Hematopoietic multipotent progenitor cell (in vitro differentiated cells): ENCODE measurements at regions not wholly inside any gene's neighbourhood (a gene's known extent, or its start where the extent isn't known, plus 50 kb on each side); places are given as distances from the start of the nearest gene placed in this dataset.

Experiments used
- DNase-seq, 3 donors: peaks; one replicate each; pipeline ENCODE4 v3.0.0-alpha.2; 2011 to 2015; ENCODE audit warnings: low read depth in 2 of 3, low spot score in 2 of 3

DNA sequence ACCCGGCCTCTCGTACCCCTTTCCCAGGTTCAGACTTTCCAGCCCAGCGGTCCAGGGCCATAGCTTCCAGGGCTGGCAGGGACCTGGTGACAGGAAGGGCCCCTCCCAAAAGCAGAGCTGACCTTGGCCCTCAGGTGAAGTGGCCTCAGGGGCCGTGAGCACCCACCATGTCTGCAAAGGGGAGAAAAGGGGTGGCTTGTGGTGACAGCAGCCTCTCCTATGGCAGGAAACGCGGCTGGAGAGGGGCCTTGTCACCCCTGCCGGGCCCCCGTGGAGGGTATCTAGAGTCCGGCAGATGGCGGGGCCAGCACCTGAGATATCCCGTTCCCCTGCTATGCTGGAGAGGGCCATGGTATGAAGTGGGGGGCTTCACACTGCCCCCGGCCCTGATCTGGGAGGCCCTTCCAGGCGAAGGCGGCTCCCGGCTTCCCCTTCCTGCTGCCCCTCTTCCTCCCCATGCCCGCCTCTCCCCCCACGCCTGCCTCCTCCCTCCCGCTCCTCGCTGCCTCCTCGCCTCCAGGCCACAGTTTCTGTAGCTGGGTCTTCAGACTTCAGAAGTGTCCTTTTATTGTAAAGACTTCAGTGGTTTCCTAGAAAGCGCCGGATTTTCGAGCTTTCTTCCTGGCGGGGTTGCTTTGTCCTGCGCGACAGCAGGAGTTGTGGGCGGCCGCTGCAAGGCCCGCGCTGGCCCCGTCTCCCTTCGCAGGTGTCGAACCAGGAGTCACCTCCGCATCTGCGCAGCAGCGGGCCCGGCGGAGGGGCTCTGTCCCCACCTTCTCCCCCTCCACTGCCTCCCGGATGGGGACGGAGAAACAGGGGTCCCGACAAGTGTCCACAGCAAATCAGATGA lies 240.5 kb upstream of the MYT1L start:
- DNase-seq = no peak

DNA sequence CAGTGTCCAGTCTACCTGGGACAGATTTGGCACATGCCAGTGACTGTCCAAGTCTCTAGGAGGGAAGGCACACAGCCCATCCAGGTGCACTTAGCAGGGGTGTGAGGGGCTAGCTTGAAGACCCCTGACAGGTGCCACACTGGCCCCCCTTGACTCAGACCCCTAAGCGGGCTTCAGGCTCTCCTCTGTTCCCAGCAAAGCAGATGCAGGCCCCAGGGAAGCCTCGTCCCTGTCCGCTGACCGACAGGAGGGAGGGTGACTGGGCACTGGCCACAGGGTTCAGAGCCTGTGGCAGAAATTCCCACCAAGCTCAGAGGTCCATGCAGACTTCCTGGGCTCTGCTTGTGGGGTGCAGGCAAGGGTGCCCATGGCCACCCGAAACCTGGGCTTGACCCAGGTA lies 239.8 kb upstream of the MYT1L start:
- no peak for DNase-seq

DNA sequence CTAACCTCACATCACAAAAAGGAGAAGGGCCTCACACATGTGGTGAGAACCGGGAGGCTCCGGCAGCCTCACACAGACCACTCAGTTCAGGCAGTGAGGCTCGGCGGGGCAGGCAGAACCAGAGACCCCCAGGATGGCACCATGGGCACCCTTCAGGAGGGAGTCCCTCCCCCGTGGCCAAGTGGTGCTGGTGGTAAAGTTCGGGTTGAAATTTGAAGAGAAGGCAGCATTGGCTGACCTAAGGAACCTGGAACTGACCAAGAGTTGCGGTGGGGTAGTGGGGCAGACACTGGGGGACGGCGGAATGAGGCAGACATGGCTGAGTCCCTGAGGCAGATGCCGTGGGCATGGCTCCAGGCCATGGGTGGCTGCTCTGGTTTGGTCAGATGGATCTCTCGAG lies 239.3 kb upstream of the MYT1L start:
- DNase-seq = no peak

DNA sequence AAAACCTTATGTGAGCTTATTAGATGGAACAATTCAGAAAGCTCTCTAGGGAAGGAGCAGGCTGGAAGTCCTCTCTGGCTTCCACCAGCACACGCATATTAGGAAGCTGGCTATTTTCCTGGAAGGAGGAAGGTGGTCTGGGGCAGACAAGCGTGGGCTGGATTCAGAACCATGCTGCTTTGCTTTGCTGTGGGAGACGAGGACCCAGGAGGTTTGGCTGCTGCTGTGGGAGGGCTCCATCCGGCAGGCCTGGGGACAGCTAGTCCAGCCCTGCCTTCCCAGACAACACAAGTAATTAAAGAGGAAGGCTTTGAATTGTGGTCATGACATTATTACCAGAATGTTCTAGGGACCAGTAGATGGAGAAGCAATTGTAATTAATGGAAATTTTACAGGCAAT lies 238.8 kb upstream of the MYT1L start:
- DNase-seq = no peak

DNA sequence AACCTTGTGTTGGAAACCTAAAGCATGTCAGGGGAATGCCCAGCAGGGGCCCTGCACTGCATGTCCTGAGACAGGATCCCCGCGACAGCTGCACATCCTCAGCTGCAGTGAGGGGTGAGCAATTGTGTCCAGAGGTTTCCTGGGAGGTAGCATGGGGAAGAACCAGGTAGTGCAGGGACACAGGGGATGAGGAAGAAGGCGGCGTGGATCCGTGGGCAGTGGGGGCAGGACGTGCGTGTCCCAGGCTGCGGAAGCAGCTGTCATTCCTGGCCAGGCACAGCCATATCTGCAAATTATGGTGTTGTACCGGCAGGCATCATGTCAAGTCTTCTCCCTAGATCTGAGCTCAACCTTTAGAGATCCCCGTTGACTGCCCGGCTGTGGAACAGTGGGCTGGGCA lies 238.2 kb upstream of the MYT1L start:
- DNase-seq = no peak

DNA sequence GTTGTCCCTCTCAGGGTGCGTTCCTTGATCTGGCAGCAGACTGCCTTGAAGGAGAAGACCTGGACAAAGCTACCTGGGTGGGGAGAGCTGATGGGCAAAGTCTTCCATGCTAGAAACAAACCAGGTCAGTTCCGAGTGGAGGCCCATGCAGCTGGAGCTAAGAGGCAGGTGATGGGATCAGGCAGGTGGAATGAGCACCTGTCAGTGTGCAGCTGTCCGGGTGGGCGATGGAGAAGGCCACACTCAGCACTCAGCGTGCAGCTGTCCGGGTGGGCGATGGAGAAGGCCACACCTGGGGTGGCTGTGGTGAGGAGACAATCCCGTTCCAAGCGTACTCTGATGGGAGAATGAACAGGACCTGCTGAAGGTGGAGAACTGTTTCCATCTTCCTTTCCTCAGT lies 237.3 kb upstream of the MYT1L start:
- DNase-seq = no peak

DNA sequence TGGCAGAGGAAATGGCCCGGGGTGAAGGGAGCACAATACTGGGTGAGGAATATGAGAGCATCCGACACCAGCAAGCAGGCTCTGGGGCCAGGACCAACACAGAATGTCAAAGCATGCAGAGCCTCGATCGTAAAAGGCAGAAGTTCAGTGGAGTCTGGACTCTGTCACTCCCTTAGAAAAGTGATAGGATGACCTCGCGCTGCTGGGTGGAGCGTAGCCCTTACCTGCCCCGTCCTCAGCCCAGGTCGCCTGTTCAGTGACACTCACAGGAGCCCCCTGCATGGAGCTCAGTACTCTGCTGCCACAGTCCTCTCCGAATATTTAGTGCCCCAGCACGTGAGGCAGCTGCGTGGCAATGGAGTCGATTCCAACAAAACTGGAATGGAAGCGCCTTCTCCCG lies 236.7 kb upstream of the MYT1L start:
- DNase-seq = no peak

DNA sequence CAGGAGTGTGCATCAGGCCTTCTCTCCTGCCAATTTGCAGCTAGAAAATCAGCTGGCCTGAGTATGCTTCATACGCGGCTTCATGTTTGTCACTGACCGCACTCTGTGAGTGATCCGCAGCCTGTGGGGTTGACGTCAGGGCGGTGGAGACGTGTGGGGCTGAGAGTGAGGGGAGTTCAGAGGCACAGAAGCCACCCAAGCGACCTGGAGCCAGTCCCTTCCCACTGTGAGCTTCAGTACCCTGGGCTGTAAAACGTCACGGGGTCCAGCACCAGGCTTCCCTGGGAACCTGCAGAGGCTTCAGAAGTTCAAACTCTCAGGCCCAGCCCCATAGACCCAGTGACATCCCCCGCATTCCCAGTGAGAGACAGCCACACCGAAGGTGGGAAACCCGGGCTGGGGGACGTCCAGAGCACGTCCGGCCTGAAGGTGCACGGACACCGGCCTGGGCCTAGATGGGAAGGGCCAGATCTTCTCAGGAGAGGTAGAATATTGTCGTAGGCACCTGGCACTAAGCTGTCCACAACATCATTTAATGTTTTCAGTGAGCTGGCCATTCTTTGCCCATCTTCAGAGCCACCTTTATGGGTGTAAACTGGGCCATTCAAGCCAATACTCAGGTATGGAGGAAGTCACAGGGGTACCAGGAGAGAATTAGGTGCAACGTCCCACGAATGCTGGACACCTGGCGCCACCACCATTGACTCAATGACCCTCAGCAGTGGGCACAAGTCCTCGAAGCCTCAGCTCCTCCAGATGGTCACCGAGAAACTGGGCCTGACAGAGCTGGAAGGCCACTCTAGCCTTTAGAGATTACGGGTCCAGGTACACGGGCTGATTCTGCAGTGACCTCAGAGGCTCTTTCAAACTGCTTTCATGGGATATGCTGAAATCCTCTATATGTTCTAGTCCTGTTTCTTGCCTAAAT lies 235.6 kb upstream of the MYT1L start:
- no peak for DNase-seq

DNA sequence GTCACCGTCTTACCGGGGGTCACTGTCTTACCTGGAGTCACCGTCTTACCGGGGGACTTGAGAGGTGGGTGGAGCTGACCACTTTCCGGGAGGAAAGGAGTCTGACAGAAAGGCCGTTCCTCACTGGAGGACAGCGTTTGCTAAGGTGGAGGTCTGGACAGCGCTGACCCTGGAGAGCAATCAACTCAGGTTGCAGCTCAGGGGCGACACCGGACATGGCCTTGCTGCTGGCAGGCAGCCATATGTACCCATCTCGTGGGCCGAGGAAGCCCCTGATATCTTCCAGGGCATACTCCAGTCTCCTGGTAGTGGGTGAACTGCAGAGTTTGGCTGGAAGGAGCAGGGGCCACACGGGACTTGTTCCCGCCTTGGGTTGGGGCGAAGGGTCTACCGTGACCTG lies 234.6 kb upstream of the MYT1L start:
- DNase-seq = no peak

DNA sequence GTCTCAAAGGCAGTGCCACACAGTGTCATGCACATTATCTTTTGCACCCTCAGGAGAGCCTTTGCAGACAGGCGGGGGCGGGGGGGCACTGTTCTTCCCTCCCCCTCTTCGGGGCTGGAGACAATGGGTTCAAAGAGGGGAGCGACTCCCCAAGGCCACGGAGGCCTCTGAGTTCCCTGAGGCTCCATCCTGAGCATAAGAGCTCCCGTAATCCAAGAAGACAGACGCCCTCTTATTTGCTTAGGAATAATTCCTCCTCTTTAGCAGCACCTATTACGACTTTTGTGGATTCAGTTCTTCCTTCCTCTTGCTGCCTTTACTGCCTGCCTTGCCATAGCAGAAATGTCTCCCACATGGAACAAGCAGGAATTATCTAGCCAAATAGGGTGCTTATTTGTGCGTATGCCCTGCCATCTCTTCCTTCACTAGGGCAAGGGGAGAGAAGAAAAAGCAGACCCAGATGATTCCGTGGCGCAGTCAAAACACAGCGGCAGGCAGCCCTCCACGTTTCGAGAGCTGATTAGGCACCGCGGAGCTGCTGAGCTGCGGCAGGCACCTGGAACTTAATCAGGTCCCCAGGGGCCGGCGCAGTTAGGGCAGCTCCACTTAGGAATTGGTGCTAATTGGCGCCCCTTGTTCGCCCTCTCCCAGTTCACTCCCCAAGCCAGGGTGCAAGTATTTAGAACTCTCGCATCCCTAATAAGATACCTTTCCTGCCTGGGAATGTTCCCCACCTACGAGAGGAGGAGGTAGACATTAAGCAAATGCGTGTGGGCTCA lies 233.4 kb upstream of the MYT1L start:
- DNase-seq = no peak

DNA sequence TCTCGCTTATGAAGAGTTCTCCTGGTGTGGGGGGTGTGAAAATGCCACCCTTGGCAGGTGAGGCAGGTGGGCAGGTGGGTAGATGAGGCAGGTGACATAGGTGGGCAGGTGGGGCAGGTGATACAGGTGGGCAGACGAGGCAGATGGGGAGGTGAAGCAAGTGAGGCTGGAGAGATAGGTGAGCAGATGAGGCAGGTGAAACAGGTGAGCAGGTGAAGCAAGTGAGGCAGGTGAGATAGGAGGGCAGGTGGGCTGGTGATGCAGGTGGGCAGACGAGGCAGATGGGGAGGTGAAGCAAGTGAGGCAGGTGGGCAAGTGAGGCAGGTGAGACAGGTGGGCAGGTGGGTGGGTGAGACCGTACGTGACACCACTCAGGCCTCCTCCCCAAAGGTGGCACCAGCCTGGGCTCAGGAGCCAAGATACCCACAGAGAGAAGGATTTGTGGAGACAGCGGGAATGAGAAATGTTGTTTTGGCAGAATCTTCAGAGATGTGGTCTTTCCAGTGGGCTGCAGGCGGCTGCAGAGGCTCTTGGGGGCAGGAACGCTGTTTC lies 232.3 kb upstream of the MYT1L start:
- no peak for DNase-seq

DNA sequence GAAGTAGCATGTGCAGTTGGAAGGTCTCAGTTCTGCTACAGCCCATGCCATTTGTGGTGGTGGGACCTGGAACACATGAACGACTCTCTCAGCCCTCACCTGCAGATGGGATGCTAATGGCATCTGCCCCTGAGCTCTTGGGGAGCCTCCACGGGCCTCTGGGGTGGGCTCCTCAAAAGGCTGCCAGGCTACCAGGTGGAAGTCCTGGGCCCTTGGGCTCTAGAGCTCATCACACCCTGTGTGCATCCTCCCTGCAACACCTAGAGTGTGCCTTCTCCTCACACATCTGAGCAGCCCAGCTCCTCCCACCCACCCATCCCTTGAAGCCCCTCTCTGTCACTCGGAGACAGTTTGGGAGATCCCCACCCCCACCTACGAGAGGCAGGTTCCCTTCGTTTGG lies 231.8 kb upstream of the MYT1L start:
- DNase-seq = no peak

DNA sequence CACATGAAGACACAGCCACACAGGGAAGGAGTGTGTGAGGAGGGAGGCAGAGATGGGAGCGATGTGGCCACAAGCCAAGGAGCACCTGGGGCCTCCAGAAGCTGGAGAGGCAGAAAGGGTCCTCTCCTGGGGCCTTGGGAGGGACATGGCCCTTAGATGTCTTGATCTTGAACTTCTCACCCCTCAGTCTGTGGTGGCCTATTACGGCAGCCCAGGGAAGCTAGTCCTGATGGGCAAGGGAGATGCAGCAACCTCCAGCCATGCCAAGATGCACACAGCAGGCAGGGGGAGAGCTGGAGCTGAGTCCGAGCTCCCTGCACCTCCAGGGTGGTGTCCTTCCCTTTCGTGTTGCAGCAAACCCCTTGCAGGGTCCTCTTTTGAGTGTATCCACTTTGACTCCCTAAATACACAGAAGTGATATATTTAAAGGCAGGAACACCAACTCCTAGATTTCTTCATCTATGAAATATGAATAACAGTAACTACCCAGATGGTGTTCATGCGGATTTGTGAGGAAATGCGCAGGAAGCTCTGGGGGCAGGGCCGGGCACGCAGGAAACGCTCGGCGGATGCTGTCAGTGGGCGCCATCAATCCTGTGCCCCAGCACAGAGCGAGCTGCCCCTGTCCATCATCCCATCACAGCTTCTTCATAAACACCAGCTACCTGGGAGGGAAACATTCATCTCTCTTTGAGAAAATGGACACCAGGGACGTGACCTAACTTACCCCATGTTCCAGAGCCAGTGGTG lies 230.4 kb upstream of the MYT1L start:
- no peak for DNase-seq

DNA sequence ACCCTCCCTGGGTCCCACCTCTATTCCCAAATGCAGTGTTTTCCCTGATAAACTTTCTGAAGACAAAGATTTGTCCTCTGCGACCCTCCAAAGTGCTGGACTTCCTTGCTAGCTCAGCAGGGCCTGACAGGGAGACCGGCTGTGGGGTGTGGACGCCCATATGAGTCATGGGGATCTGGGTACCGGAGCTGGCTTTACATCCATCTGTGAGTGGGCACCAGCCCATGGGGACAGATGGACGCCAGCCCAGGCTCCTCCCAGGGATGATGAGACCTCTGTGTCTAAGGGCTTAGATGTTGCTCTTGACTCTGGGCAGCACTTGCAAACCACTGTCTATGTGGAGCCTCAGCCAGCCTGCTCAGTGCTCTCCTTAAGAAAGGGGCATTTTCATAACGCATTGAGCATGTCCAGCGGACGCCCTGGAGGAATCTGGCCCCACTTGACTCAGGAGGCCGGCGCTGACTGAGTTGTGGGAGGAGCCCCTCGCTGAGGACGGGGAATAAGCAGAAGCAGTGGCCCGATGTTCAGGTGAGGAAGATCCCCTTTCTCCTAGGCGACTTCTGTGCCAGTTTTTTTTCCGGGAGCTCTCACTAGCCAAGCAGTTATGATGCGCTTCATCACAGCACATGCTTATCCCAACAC lies 229.4 kb upstream of the MYT1L start:
- no peak for DNase-seq

DNA sequence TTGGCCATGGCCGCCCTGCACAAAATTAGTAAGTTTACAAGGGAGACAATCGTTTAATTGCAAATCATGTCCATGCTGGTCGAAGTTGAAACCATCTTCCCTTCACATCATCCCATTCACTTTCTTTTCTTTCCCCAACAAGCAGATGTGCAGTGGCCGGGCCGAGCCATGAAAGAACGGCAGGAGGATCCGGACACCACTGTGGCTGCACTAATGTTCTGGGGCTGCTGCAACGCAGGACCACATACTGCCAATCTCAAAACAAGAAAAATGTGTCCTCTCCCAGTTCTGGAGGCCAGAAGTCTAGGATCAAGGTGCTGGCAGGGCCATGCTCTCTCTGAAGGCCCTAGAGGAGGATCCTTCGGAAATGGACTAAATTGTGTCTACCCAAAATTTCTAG lies 227.4 kb upstream of the MYT1L start:
- no peak for DNase-seq

DNA sequence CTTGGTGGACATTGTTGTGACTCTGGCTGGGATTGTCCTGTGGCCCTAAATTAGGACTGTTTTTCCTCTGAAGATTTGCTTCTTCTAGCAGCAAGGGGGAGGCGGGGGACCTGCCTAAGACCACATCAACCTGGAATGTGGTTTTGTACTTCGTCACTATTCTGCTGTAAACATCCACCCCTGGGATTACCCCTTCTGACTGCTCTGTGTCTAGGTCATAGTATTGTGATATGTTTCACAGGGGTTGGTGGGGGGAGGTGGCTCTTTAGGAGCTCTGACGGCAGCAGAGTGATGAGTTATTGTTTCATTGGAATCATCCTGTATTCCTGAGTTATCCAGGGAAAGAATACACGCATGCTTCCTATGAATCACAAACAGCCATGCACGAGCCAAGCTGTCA lies 226.4 kb upstream of the MYT1L start:
- no peak for DNase-seq

DNA sequence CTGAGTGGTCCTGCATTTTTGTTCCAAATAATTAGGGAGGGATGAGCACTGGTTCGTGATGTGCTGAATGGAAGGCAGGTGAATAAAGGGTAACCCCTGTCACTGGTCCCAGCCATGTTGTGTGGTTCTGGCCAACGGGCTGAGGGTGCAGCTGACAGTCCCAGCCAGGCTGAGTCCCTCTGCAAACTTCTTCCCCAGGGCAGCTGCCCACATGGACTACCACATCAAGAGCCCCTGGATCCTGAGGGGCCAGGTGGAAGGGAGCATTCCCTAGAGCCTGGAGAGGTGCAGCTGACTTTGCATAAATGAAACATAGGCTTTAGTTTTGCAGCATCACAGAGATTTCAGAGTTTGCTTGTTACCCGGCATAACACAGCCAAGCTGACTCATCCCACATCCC lies 219.8 kb upstream of the MYT1L start:
- DNase-seq = no peak

DNA sequence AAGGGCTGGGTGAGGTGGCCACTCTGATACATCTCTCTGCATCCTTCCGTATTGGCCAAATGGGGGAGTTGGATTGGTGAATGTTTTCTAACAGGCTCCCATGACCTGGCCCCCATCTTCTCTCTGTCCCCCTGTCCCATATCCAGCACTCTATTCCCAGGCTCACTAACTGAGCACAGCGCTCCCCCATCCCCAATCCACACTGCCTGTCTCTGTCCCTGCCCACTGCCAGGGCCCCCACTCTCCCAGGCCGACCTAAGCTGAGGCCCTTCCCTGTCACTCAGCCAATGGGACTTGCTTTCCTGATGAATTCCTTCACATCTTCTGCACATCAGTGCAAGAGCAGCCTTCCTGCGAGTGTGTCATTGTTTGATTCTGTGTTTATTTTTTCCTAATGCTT lies 216.8 kb upstream of the MYT1L start:
- no peak for DNase-seq

DNA sequence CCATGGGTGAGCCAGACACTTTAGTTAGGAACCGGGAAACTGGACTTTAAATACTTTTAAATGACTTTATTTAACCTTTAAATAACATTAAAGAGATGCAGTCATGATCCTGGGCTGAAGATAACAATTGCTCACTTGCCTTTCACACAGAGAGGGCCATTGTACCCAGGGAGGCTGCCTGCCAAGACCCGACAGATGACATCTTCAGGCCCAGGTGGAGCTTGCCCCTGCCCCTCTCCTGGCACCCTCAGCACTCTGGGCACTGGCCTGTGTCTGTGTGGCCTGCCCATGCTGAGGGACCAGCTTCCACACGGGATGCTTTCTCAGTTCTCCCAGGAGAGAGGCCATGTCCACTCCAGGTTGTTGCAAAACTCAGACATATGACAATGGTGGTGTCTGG lies 216.4 kb upstream of the MYT1L start:
- no peak for DNase-seq

DNA sequence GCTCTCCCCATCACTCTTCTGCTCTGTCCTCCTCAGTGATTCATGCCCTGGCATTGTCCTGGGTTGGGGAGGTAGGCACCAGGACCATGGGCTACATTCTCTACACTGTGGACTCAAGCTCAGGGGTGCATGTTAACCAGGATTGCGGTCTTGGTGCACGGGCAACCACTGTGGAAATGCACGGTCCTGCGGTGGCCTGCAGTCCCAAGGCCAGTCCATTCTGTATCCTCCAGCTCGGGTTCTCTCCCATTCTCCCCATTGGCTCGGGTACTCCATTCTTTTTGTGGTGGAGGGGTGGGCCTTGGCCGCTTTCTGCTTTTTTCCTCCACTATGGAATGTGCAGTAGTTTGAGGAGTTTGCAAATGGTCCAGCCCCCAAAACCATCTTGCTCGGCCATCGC lies 215.0 kb upstream of the MYT1L start:
- no peak for DNase-seq
